Esophagus squamous epithelium (tissue), 5 donors: ENCODE measurements at regions not wholly inside any gene's neighbourhood (a gene's known extent, or its start where the extent isn't known, plus 50 kb on each side); places are given as distances from the start of the nearest gene placed in this dataset.

Source experiments
- DNase-seq: peaks from one replicate; lab custom pipeline; 2025; lab: John Stamatoyannopoulos, UW
- H3K27ac ChIP-seq, 4 donors: fragments of 200-600 bp; sonication (generic); one replicate each; pipeline ENCODE4 v1.5.1; 2016 to 2019; ENCODE audit warnings: mild to moderate bottlenecking in 1 of 4
- H3K27me3 ChIP-seq, 4 donors: fragments of 200-600 bp; sonication (generic); 1 replicate in 3 of 4; 2 replicates in 1 of 4; pipeline versions ENCODE4 v1.5.1 to v1.6.0; 2017 to 2021; ENCODE audit warnings: antibody characterized with exemption in 1 of 4
- H3K36me3 ChIP-seq, 3 donors: fragments of 200-600 bp; sonication (generic); one replicate each; pipeline ENCODE4 v1.5.1; 2016 to 2019
- H3K4me1 ChIP-seq, 3 donors: fragments of 200-600 bp; sonication (generic); one replicate each; pipeline ENCODE4 v1.5.1; 2017 to 2019
- H3K4me3 ChIP-seq, 4 donors: fragments of 200-600 bp; sonication (generic); 1 replicate in 3 of 4; 2 replicates in 1 of 4; pipeline ENCODE4 v1.5.1; 2016 to 2019; ENCODE audit warnings: mild to moderate bottlenecking in 2 of 4, moderate library complexity in 1 of 4
- H3K9me3 ChIP-seq, 3 donors: fragments of 200-600 bp; sonication (generic); one replicate each; pipeline ENCODE4 v1.5.1; 2016 to 2019
- CTCF ChIP-seq, 6 experiments: fragments of 450-650 bp in 4 of 6; fragments of 200-600 bp in 2 of 6; sonication (generic) in 2 of 6; IDR thresholded peaks; one replicate each; pipeline ENCODE4 v1.5.1; 2016 to 2019; ENCODE audit warnings: antibody characterized with exemption in 6 of 6, mild to moderate bottlenecking in 4 of 6, moderate library complexity in 4 of 6
- POLR2A ChIP-seq, 4 donors: fragments of 450-650 bp; IDR thresholded peaks; one replicate each; pipeline ENCODE4 v1.6.1; 2017; ENCODE audit warnings: antibody characterized with exemption in 4 of 4, mild to moderate bottlenecking in 4 of 4, moderate library complexity in 3 of 4
- WGBS, 2 donors: methylation state at CpG; one replicate each; pipeline ENCODE4 v1.1.5; 2018; 5-methylcytosine and 5-hydroxymethylcytosine counted together
- intact Hi-C: fragments of 100-400 bp; cut with DNase I; formaldehyde crosslinking; loops from one replicate; pipeline ENCODE4 v1.15.0; 2022
- donor health status: DM: yes; HTN: yes; CAD: no.

GRCh38 chr2:78202986-78203670 lies 681.0 kb upstream of the LRRTM4 start:
- 84 to 85% methylated on average over 7 of the region's 7 CpGs for WGBS, 2 donors

GRCh38 chr2:78218066-78218465 lies 695.9 kb upstream of the LRRTM4 start:
- intact Hi-C loops, result no loop called here
- TF ChIP-seq POLR2A (IDR thresholded peaks at IDR 0.05) (no peak), CTCF (IDR thresholded peaks at IDR 0.05) (no peak)
- WGBS, 2 donors, result 84 to 94% methylated on average over 1 of the region's 1 CpG
- DNase-seq, result no peak
- no peaks in the 10 kb centered on the region for H3K9me3 ChIP-seq
- H3K27me3 ChIP-seq, result no peaks in the 10 kb centered on the region
- no peaks in the 10 kb centered on the region for H3K36me3 ChIP-seq
- no peak overlapping the region for H3K27ac ChIP-seq
- no peak overlapping the region for H3K4me3 ChIP-seq
- no peaks in the 10 kb centered on the region for H3K4me1 ChIP-seq

More at GRCh38 chr2:78202986-78203670, 681.0 kb upstream of the LRRTM4 start:
- no peak for DNase-seq
- TF ChIP-seq CTCF (IDR thresholded peaks at IDR 0.05) (no peak), POLR2A (IDR thresholded peaks at IDR 0.05) (no peak)
- H3K4me1 ChIP-seq, result no peaks in the 10 kb centered on the region
- no peaks in the 10 kb centered on the region for H3K36me3 ChIP-seq
- no peak overlapping the region for H3K27ac ChIP-seq
- intact Hi-C loops, result no loop called here
- H3K9me3 ChIP-seq, result peaks cover 0 to 3% (median 0%) of the 10 kb centered on the region in 3 donors
- H3K27me3 ChIP-seq, result no peaks in the 10 kb centered on the region
- no peak overlapping the region for H3K4me3 ChIP-seq

- H3K9me3 ChIP-seq, result no peaks in the 10 kb centered on the region
- WGBS, 2 donors, result 88 to 92% methylated on average over 1 of the region's 1 CpG
- TF ChIP-seq CTCF (IDR thresholded peaks at IDR 0.05) (no peak), POLR2A (IDR thresholded peaks at IDR 0.05) (no peak)
Observed at GRCh38 chr2:78237704-78238103, 715.5 kb upstream of the LRRTM4 start.

GRCh38 chr2:78245394-78246135 lies 723.4 kb upstream of the LRRTM4 start:
- TF ChIP-seq CTCF (IDR thresholded peaks at IDR 0.05), result no peak
- no peak for TF ChIP-seq POLR2A (IDR thresholded peaks at IDR 0.05)
- intact Hi-C loops, result no loop called here
- no peak for DNase-seq
- Histone ChIP-seq H3K27ac (no peak overlapping the region), H3K27me3 (no peaks in the 10 kb centered on the region), H3K9me3 (peaks cover 0 to 10% (median 0%) of the 10 kb centered on the region in 3 donors), H3K36me3 (no peaks in the 10 kb centered on the region), H3K4me1 (no peaks in the 10 kb centered on the region), H3K4me3 (no peak overlapping the region)
- WGBS, 2 donors, result 45 to 53% methylated on average over 4 of the region's 4 CpGs

More at GRCh38 chr2:78237704-78238103, 715.5 kb upstream of the LRRTM4 start:
- H3K36me3 ChIP-seq, result no peaks in the 10 kb centered on the region
- H3K4me3 ChIP-seq, result no peak overlapping the region
- H3K4me1 ChIP-seq, result no peaks in the 10 kb centered on the region
- intact Hi-C loops, result no loop called here
- no peak for DNase-seq
- H3K27me3 ChIP-seq, result no peaks in the 10 kb centered on the region
- H3K27ac ChIP-seq, result no peak overlapping the region

- no peak overlapping the region for H3K4me3 ChIP-seq
- no peaks in the 10 kb centered on the region for H3K4me1 ChIP-seq
- 36 to 60% methylated on average over 1 of the region's 1 CpG for WGBS, 2 donors
- H3K27me3 ChIP-seq, result no peaks in the 10 kb centered on the region
- no peaks in the 10 kb centered on the region for H3K36me3 ChIP-seq
- no peak for TF ChIP-seq POLR2A (IDR thresholded peaks at IDR 0.05)
- TF ChIP-seq CTCF (IDR thresholded peaks at IDR 0.05), result no peak
- no peak for DNase-seq
- H3K9me3 ChIP-seq, result peaks cover 0 to 6% (median 0%) of the 10 kb centered on the region in 3 donors
- H3K27ac ChIP-seq, result no peak overlapping the region
- intact Hi-C loops, result no loop called here
Observed at GRCh38 chr2:78251708-78252107, 729.5 kb upstream of the LRRTM4 start.
